Neuronal stem cell (in vitro differentiated cells): ENCODE measurements at regions not wholly inside any gene's neighbourhood (a gene's known extent, or its start where the extent isn't known, plus 50 kb on each side); places are given as distances from the start of the nearest gene placed in this dataset.

Experiments
- DNase-seq: peaks from one replicate; pipeline ENCODE4 v3.0.0-alpha.2; 2013; ENCODE audit warnings: low spot score
- H2AFZ ChIP-seq: one replicate; pipeline ENCODE4 v1.6.1; 2013; ENCODE audit warnings: mild to moderate bottlenecking, low read length, inconsistent platforms
- H2AK5ac ChIP-seq: 2 replicates; pipeline ENCODE4 v1.6.1; 2013; ENCODE audit warnings: low read depth, mild to moderate bottlenecking, inconsistent platforms, low read length, moderate library complexity, mixed read lengths
- H2BK120ac ChIP-seq: 2 replicates; pipeline ENCODE4 v1.6.1; 2013; ENCODE audit warnings: low read depth, mild to moderate bottlenecking, inconsistent platforms, low read length, moderate library complexity, mixed read lengths
- H2BK12ac ChIP-seq: one replicate; pipeline ENCODE4 v1.6.1; 2013; ENCODE audit warnings: low read length, inconsistent platforms
- H2BK15ac ChIP-seq: 2 replicates; pipeline ENCODE4 v1.6.1; 2013; ENCODE audit warnings: mild to moderate bottlenecking, low read length, inconsistent platforms, mixed read lengths
- H2BK5ac ChIP-seq: one replicate; pipeline ENCODE4 v1.6.1; 2013; ENCODE audit warnings: inconsistent platforms, mild to moderate bottlenecking, low read length, moderate library complexity
- H3K14ac ChIP-seq: one replicate; pipeline ENCODE4 v1.6.1; 2013; ENCODE audit warnings: low read length, inconsistent platforms
- H3K18ac ChIP-seq: 2 replicates; pipeline ENCODE4 v1.6.1; 2013; ENCODE audit warnings: low read length, inconsistent platforms
- H3K23ac ChIP-seq: 2 replicates; pipeline ENCODE4 v1.6.1; 2013; ENCODE audit warnings: low read depth, mild to moderate bottlenecking, mixed read lengths, low read length, inconsistent platforms; ENCODE audit not compliant: poor library complexity
- H3K27ac ChIP-seq: replicated peaks from 3 replicates; pipeline ENCODE4 v1.5.1; 2013; ENCODE audit warnings: low read length, inconsistent platforms
- H3K27me3 ChIP-seq, 3 experiments: 2 replicates each; pipeline ENCODE4 v1.6.1; 2013; ENCODE audit warnings: low read length in 3 of 3, mild to moderate bottlenecking in 2 of 3, inconsistent platforms in 1 of 3, low read depth in 1 of 3, mixed read lengths in 1 of 3, moderate library complexity in 1 of 3; ENCODE audit not compliant: control insufficient read depth in 3 of 3, insufficient read depth in 3 of 3
- H3K36me3 ChIP-seq, 2 donors: replicated peaks in 1 of 2; 2 replicates each; pipeline ENCODE4 v1.6.1; 2013; ENCODE audit warnings: low read length in 2 of 2; ENCODE audit not compliant: control insufficient read depth in 2 of 2, insufficient read depth in 2 of 2
- H3K4ac ChIP-seq: 2 replicates; pipeline ENCODE4 v1.6.1; 2013; ENCODE audit warnings: inconsistent platforms, mild to moderate bottlenecking, low read length, moderate library complexity
- H3K4me1 ChIP-seq, 2 donors: 1 replicate in 1 of 2; 2 replicates in 1 of 2; pipeline ENCODE4 v1.6.1; 2013; ENCODE audit warnings: low read length in 2 of 2, low read depth in 1 of 2; ENCODE audit not compliant: control insufficient read depth in 2 of 2, insufficient read depth in 1 of 2
- H3K4me2 ChIP-seq: one replicate; pipeline ENCODE4 v1.6.1; 2013; ENCODE audit warnings: mild to moderate bottlenecking, low read length, inconsistent platforms; ENCODE audit not compliant: insufficient read depth, poor library complexity, severe bottlenecking
- H3K4me3 ChIP-seq, 2 donors: 2 replicates each; pipeline ENCODE4 v1.5.1; 2013; ENCODE audit warnings: low read length in 2 of 2, mild to moderate bottlenecking in 2 of 2, inconsistent platforms in 1 of 2, moderate library complexity in 1 of 2
- H3K79me1 ChIP-seq: one replicate; pipeline ENCODE4 v1.6.1; 2013; ENCODE audit warnings: low read depth, mild to moderate bottlenecking, inconsistent platforms, low read length, moderate library complexity
- H3K9ac ChIP-seq: one replicate; pipeline ENCODE4 v1.6.1; 2013; ENCODE audit warnings: mild to moderate bottlenecking, low read depth, low read length, inconsistent platforms; ENCODE audit not compliant: poor library complexity
- H3K9me3 ChIP-seq, 2 donors: replicated peaks in 1 of 2; 2 replicates each; pipeline versions ENCODE3 to v1.6.1; 2013; ENCODE audit warnings: low read length in 2 of 2, mild to moderate bottlenecking in 2 of 2, inconsistent platforms in 1 of 2, low read depth in 1 of 2, mixed read lengths in 1 of 2, moderate library complexity in 1 of 2; ENCODE audit not compliant: control insufficient read depth in 2 of 2, insufficient read depth in 1 of 2
- H4K8ac ChIP-seq: one replicate; pipeline ENCODE4 v1.6.1; 2013; ENCODE audit warnings: low read depth, mild to moderate bottlenecking, inconsistent platforms, low read length, moderate library complexity
- H4K91ac ChIP-seq: one replicate; pipeline ENCODE4 v1.6.1; 2013; ENCODE audit warnings: low read length, low read depth, mild to moderate bottlenecking, inconsistent platforms; ENCODE audit not compliant: poor library complexity
- WGBS, 2 donors: extraction: QIAGEN DNeasy Blood & Tissue Kit; methylation state at CpG; one replicate each; pipeline ENCODE4 v1.1.7; 2013; ENCODE audit warnings: missing lambda C conversion rate in 2 of 2, mixed read lengths in 1 of 2; ENCODE audit not compliant: insufficient read length in 2 of 2, insufficient replicate concordance in 1 of 2; ENCODE audit errors: extremely low coverage in 2 of 2; 5-methylcytosine and 5-hydroxymethylcytosine counted together

GRCh38 chr13:108360139-108360538, 90.6 kb downstream of the TNFSF13B start:
- DNase-seq, result no peak
- Histone ChIP-seq H3K4ac (no peak overlapping the region), H2BK5ac (no peak overlapping the region), H3K18ac (no peak overlapping the region), H3K36me3 (no peaks in the 10 kb centered on the region), H3K4me1 (no peaks in the 10 kb centered on the region), H3K9me3 (no peaks in the 10 kb centered on the region), H4K91ac (no peak overlapping the region), H4K8ac (no peak overlapping the region), H3K9ac (no peak overlapping the region), H3K4me3 (no peak overlapping the region), H3K27me3 (no peaks in the 10 kb centered on the region), H2BK120ac (no peak overlapping the region), H2BK15ac (no peak overlapping the region), H2AK5ac (no peak overlapping the region), H2BK12ac (no peak overlapping the region), H3K27ac (no peak overlapping the region), H3K23ac (no peak overlapping the region), H3K4me2 (no peak overlapping the region), H3K79me1 (no peaks in the 10 kb centered on the region), H3K14ac (no peak overlapping the region), H2AFZ (no peak overlapping the region)
- no CpG with 5 or more reads among the region's 2 CpGs for WGBS, 2 donors

GRCh38 chr13:108361769-108362168, 92.3 kb downstream of the TNFSF13B start:
- Histone ChIP-seq H4K91ac (no peak overlapping the region), H3K4me2 (no peak overlapping the region), H2AFZ (no peak overlapping the region), H3K14ac (no peak overlapping the region), H3K36me3 (no peaks in the 10 kb centered on the region), H3K9me3 (no peaks in the 10 kb centered on the region), H2AK5ac (no peak overlapping the region), H3K27me3 (no peaks in the 10 kb centered on the region), H2BK5ac (no peak overlapping the region), H3K4ac (no peak overlapping the region), H3K4me1 (no peaks in the 10 kb centered on the region), H2BK120ac (no peak overlapping the region), H2BK12ac (no peak overlapping the region), H3K23ac (peak overlapping the region; percentile 59), H3K79me1 (no peaks in the 10 kb centered on the region), H3K4me3 (no peak overlapping the region), H3K27ac (no peak overlapping the region), H4K8ac (no peak overlapping the region), H3K18ac (no peak overlapping the region), H3K9ac (no peak overlapping the region), H2BK15ac (no peak overlapping the region)
- WGBS, 2 donors, result no CpG with 5 or more reads among the region's 9 CpGs
- no peak for DNase-seq

DNA sequence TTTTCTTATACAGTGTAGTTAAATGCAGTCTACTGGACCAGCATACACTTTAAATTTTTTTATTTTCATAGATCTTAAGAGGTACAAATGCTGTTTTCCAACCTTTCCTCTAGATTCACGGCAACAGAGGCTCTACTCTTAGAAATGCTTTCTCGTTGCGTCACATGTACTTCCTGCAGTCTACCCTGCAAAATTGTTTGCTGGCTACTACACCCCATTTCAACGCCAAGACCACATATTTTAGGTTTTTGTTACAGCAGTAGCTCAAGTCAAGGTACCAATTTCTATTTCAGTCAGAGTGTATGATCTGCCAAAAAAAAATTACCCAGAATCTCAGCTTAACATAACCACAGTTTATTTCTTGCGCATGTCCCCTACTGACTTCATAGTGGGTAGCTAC, 94.1 kb downstream of the TNFSF13B start:
- H3K27me3 ChIP-seq, result no peaks in the 10 kb centered on the region
- H2BK12ac ChIP-seq, result no peak overlapping the region
- H2BK5ac ChIP-seq, result no peak overlapping the region
- H3K23ac ChIP-seq, result no peak overlapping the region
- no peaks in the 10 kb centered on the region for H3K79me1 ChIP-seq
- H2AK5ac ChIP-seq, result no peak overlapping the region
- no peak overlapping the region for H3K27ac ChIP-seq
- no peaks in the 10 kb centered on the region for H3K4me1 ChIP-seq
- no peak overlapping the region for H3K18ac ChIP-seq
- H2BK120ac ChIP-seq, result no peak overlapping the region
- H3K14ac ChIP-seq, result no peak overlapping the region
- H3K36me3 ChIP-seq, result no peaks in the 10 kb centered on the region
- no peak overlapping the region for H4K91ac ChIP-seq
- WGBS, 2 donors, result no CpG with 5 or more reads among the region's 5 CpGs
- no peak overlapping the region for H3K4ac ChIP-seq
- no peak overlapping the region for H3K4me3 ChIP-seq
- no peak overlapping the region for H4K8ac ChIP-seq
- H3K9me3 ChIP-seq, result no peaks in the 10 kb centered on the region
- H2AFZ ChIP-seq, result no peak overlapping the region
- no peak for DNase-seq
- no peak overlapping the region for H2BK15ac ChIP-seq
- H3K4me2 ChIP-seq, result no peak overlapping the region
- H3K9ac ChIP-seq, result no peak overlapping the region

GRCh38 chr13:108365255-108365654, 95.7 kb downstream of the TNFSF13B start:
- Histone ChIP-seq H2BK12ac (no peak overlapping the region), H2AK5ac (no peak overlapping the region), H3K4ac (no peak overlapping the region), H3K27ac (no peak overlapping the region), H3K4me3 (no peak overlapping the region), H3K4me1 (no peaks in the 10 kb centered on the region), H3K14ac (no peak overlapping the region), H3K9ac (no peak overlapping the region), H4K91ac (no peak overlapping the region), H2AFZ (no peak overlapping the region), H3K18ac (no peak overlapping the region), H3K27me3 (no peaks in the 10 kb centered on the region), H3K9me3 (no peaks in the 10 kb centered on the region), H3K4me2 (no peak overlapping the region), H3K23ac (no peak overlapping the region), H2BK15ac (no peak overlapping the region), H2BK5ac (no peak overlapping the region), H3K79me1 (no peaks in the 10 kb centered on the region), H2BK120ac (no peak overlapping the region), H4K8ac (no peak overlapping the region), H3K36me3 (no peaks in the 10 kb centered on the region)
- DNase-seq, result no peak
- no CpG with 5 or more reads among the region's 4 CpGs for WGBS, 2 donors
